Upper lobe of left lung (tissue), 4 donors: ENCODE measurements at regions not wholly inside any gene's neighbourhood (a gene's known extent, or its start where the extent isn't known, plus 50 kb on each side); places are given as distances from the start of the nearest gene placed in this dataset.

Experiments
- POLR2A ChIP-seq, 4 donors: fragments of 450-650 bp; IDR thresholded peaks; one replicate each; pipeline ENCODE4 v1.5.1; 2016 to 2017; ENCODE audit warnings: antibody characterized with exemption in 4 of 4, mild to moderate bottlenecking in 2 of 4
- TF ChIP-seq, protein P1 (sequence below), 6 experiments: fragments of 450-650 bp in 4 of 6; fragments of 200-600 bp in 2 of 6; sonication (generic) in 2 of 6; IDR thresholded peaks; one replicate each; pipeline ENCODE4 v1.5.1; 2016 to 2019; ENCODE audit warnings: antibody characterized with exemption in 6 of 6

DNA sequence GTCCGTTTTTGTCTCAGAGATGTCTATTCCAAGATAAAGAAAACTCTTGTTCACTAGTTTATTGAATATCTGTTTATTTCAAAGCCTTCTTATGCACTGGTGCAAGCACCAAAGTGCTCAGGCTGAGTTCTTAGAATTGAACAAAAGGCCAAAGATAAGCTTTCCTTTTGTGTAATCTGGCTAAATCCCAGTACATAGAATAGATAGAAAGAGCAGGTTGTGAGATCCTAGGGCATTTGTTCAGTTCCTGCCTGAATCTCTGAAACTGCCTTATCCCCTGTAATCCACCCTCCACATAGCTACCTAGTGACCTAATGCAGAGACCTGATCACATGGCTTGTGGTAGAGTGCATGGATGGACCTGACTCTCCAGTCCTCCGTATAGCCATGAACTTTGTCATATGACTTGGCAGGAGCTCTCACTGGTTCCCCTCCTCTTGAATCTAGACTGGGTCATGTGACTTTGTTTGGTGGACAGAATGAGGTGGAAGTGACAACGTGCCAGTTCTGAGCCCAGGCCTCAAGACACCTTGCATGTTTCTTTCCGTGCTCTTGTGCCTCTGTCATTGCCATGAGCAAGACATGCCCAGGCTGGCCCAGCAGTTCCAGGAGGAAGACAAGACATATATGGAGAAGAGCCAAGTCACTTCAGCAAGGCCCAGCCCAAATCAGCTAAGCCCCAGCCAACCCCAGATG is 139.3 kb upstream of the SHB start:
- TF ChIP-seq, protein P1, sequence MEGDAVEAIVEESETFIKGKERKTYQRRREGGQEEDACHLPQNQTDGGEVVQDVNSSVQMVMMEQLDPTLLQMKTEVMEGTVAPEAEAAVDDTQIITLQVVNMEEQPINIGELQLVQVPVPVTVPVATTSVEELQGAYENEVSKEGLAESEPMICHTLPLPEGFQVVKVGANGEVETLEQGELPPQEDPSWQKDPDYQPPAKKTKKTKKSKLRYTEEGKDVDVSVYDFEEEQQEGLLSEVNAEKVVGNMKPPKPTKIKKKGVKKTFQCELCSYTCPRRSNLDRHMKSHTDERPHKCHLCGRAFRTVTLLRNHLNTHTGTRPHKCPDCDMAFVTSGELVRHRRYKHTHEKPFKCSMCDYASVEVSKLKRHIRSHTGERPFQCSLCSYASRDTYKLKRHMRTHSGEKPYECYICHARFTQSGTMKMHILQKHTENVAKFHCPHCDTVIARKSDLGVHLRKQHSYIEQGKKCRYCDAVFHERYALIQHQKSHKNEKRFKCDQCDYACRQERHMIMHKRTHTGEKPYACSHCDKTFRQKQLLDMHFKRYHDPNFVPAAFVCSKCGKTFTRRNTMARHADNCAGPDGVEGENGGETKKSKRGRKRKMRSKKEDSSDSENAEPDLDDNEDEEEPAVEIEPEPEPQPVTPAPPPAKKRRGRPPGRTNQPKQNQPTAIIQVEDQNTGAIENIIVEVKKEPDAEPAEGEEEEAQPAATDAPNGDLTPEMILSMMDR (IDR thresholded peaks at IDR 0.05) = no peak
- no peak for TF ChIP-seq POLR2A (IDR thresholded peaks at IDR 0.05)
